NK-92 treated with Interleukin-12 subunit alpha and Interleukin-12 subunit beta, amount 100 ng/mL, for 24 hours (cell line): ENCODE measurements at regions not wholly inside any gene's neighbourhood (a gene's known extent, or its start where the extent isn't known, plus 50 kb on each side); places are given as distances from the start of the nearest gene placed in this dataset.

Experiments used
- DNase-seq: peaks from one replicate; lab custom pipeline; 2025; lab: John Stamatoyannopoulos, UW

- DNase-seq = no peak
These were observed 612.1 kb downstream of the TBC1D4 start for GRCh38 chr13:74869846-74870245.

- no peak for DNase-seq
These were observed 613.9 kb downstream of the TBC1D4 start for GRCh38 chr13:74868049-74868448.

- DNase-seq = no peak
These were observed 614.5 kb downstream of the TBC1D4 start for GRCh38 chr13:74867460-74867859.

- no peak for DNase-seq
These were observed 615.9 kb downstream of the TBC1D4 start for GRCh38 chr13:74866101-74866500.

GRCh38 chr13:74865656-74866055 is 616.3 kb downstream of the TBC1D4 start:
- DNase-seq = no peak

- DNase-seq = no peak
These were observed 621.2 kb downstream of the TBC1D4 start for GRCh38 chr13:74860789-74861188.

- no peak for DNase-seq
These were observed 631.1 kb downstream of the TBC1D4 start for GRCh38 chr13:74850893-74851292.

GRCh38 chr13:74847966-74848365 is 634.0 kb downstream of the TBC1D4 start:
- no peak for DNase-seq

- DNase-seq = no peak
These were observed 636.2 kb downstream of the TBC1D4 start for GRCh38 chr13:74845806-74846205.

- DNase-seq = no peak
These were observed 640.3 kb downstream of the TBC1D4 start for GRCh38 chr13:74841651-74842050.

- DNase-seq = no peak
These were observed 640.8 kb downstream of the TBC1D4 start for GRCh38 chr13:74841123-74841522.

- no peak for DNase-seq
These were observed 642.3 kb downstream of the TBC1D4 start for GRCh38 chr13:74839656-74840055.

GRCh38 chr13:74838096-74838495 is 643.9 kb downstream of the TBC1D4 start:
- DNase-seq = no peak

GRCh38 chr13:74836628-74837027 is 645.3 kb downstream of the TBC1D4 start:
- DNase-seq = no peak

GRCh38 chr13:74835579-74835978 is 646.4 kb downstream of the TBC1D4 start:
- DNase-seq = no peak

GRCh38 chr13:74825938-74826246 is 656.1 kb downstream of the TBC1D4 start:
- no peak for DNase-seq

GRCh38 chr13:74825152-74825937 is 656.6 kb downstream of the TBC1D4 start:
- DNase-seq = no peak

- no peak for DNase-seq
These were observed 661.2 kb downstream of the TBC1D4 start for GRCh38 chr13:74820809-74821208.

- DNase-seq = no peak
These were observed 662.4 kb downstream of the TBC1D4 start for GRCh38 chr13:74819549-74819948.

GRCh38 chr13:74816737-74817136 is 665.2 kb downstream of the TBC1D4 start:
- DNase-seq = no peak

- DNase-seq = no peak
These were observed 662.0 kb upstream of the KLF12 start for GRCh38 chr13:74796157-74796556.

- DNase-seq = no peak
These were observed 661.3 kb upstream of the KLF12 start for GRCh38 chr13:74795526-74795925.

GRCh38 chr13:74794582-74794981 is 660.4 kb upstream of the KLF12 start:
- no peak for DNase-seq

GRCh38 chr13:74794147-74794546 is 659.9 kb upstream of the KLF12 start:
- no peak for DNase-seq
